GM18499 (cell line): ENCODE measurements at regions not wholly inside any gene's neighbourhood (a gene's known extent, or its start where the extent isn't known, plus 50 kb on each side); places are given as distances from the start of the nearest gene placed in this dataset.

Experiments
- ATAC-seq: cut with Tn5 transposase; IDR thresholded peaks from one replicate; pipeline ENCODE4 v1.9.1; 2021; ENCODE audit warnings: moderate number of reproducible peaks; ENCODE audit not compliant: insufficient read depth, unreplicated experiment

DNA sequence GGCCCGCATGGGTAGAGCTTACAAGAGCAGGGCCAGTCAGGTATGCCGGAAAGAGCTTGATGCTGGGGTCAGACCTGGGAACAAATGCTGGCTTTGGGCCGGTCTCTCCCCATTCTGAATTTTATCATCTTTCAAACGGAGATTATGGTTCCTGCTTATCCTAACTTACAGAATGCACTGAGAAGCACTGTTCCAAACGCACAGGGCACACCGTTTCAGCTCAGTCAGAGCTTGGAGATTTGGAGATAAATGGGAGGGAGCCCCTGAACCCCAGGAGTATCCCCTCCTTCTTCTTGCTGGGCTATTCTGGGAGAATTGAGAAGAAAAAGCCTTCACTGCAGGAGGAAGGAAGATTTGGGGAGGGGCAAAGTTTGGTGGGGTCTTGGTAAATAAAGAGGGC is 169.4 kb downstream of the DDX1 start:
- ATAC-seq: no peak

DNA sequence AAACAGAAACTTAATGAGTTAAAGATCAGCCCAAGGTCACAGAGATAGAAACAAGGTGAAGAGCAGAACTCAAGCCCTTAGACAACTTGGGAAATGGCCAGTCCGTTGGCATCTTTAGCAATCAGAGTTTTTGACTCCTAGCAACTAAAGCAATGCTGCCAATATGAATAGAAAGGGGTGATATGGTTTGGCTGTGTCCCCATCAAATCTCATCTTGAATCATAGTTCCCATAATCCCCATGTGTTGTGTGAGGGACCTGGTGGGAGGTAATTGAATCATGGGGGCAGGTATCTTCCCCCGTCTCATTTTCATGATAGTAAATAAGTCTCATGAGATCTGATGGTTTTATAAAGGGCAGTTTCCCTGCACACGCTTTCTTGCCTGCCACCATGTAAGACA is 170.2 kb downstream of the DDX1 start:
- no peak for ATAC-seq

DNA sequence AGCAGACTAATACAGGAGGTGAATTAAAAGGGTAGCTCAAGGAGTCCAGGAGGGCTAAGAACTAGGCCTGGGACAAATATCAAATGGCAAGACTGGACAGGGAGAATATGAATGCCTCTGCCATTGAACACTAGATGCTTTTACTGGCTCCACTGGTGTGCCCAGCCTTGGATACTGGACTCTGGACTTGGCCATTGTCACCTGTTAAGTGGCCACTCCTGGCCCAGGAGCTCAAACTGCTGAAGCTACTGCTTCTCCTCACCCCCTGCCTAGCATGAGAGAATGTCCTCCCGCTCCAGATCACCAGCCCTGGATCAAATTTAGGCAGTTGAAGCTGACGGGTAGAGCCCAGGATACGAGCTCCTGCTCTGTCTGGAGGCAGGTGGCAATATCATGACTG is 170.8 kb downstream of the DDX1 start:
- ATAC-seq: no peak

DNA sequence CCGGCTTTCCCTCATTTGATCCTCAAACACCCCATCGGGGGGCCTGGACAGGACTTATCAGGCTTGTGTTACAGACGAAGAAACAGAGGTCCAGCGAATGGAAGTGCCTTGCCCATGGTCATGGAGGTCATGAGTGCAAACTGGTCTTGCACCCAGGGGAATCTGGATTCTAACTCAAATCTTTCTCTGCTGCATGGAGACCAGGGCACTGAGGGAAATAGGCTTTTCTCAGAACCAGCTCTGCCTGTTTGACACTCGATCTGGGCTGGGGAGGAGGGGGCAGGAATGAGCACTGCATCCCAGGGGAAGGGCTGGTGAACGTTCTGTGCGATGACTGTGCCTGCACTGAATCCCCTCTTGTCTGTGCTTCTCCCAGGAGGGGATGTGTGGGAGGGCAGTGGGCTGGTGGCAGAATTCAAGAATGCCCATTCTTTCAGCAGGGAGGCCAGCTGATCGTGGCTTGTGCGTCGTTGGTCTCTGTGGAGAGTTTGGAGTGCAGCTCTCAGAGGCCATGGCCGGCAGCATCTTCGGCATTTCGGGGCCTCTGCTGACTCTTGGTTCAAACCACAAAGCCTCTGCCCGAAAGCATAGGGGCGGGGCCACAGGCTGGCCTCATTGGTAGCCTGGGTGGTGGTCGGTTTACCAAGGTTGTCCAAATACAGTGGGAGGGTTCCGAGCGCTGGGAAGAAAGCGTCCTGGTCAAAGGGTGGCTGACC is 171.6 kb downstream of the DDX1 start:
- no peak for ATAC-seq

DNA sequence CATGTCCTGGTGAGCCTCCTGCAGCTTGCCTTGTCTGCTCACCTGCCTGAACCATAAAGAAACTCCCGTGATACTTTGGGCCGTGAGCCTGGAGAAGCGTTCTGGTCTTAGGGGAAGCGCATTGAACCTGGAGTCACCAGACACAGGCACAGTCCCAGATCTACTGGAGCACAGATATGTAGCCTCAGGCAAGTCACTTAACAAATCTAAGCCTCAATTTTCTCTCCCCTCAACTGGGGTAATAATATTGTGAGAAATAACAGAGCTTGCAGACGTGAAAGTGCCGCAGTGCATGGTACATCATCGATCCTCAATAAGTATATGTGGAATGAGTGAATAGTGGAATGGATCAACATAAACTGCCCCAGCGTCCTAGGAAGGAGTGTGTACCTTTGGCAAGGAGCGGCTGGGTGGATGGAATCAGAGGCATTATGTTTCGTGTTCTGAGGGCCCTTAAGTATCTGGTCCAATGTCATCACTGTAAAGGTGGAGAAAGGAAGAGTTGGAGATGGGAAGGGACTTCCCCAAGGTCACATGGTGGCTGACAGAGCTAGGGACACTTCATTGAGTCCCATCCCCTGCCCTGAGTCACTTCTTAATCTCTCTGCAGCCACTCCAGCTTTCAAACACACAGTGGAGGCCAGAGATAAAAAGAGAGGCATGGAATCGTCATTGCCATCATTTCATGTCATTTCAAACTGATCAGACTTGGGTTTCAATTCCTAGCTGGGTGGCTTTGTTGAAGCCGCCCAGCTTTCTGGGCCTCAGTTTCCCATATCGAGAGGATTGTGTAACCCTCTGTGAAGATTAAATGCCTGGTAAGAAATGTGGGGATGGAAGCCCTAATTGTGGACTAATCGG is 172.4 kb downstream of the DDX1 start:
- no peak for ATAC-seq

DNA sequence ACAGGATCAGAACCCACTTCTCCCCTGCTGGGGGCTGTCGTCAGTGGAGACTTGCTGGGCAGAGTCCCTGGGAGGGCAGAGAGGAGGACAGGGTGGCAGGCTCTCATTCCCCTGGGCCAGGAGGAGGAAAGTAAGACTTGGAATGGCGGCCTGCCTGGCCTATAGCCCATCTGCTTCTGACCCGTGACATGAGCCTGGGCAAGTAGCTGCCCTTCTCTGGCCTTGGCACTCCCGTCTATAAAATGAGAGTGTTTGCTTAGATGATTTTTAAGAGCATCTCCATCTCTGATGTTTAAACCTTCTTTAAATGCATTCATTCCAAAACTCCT is 173.0 kb downstream of the DDX1 start:
- ATAC-seq: no peak

DNA sequence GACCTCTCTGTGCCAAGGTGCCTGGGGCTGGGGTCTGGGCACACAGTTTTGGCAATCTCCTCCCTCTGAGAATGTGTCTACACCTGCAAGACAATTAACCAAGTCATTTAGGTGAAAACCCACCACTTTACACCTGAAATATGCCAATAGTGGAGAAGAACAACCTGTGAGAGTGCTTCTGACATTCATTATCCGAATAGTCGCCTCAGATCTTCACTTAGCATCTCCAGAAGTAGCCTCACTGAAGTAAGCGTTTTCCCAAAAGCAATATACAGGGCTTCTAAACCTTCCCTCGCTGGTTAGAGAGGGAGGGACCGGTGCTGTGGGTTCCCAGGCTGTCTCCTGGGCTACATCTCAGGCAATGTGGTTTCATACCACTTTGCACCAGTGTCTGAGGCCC is 173.5 kb downstream of the DDX1 start:
- ATAC-seq: no peak

DNA sequence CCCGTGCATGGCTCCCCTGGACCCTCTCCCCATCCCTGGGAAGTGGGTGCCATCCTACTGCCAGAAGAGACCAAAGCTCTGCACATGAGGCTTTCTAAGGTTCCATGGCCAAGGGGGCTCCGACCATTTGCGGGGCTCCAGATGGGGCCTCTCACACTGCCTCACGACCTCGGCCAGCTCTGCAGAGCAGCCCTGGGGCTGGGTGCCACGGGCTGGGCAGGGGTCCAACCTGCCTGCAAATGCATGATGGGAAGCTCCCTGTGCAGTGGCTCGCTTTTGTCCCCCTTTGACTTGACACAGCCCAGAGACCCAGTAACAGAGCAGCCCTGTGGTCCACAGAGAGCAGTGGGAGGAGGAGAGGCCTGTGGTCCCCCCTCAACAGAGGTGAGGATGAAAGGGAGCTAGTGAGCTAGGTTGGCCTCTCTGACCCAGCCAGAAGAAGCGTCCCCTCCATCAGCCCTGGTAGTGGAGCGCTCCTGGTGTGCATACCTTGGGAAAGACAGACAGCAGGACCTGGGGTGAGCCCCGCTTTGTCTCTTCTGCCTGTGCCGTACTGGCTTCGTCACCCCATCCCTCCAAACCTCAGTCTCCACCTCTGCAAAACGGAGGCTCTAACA is 174.1 kb downstream of the DDX1 start:
- ATAC-seq: no peak

DNA sequence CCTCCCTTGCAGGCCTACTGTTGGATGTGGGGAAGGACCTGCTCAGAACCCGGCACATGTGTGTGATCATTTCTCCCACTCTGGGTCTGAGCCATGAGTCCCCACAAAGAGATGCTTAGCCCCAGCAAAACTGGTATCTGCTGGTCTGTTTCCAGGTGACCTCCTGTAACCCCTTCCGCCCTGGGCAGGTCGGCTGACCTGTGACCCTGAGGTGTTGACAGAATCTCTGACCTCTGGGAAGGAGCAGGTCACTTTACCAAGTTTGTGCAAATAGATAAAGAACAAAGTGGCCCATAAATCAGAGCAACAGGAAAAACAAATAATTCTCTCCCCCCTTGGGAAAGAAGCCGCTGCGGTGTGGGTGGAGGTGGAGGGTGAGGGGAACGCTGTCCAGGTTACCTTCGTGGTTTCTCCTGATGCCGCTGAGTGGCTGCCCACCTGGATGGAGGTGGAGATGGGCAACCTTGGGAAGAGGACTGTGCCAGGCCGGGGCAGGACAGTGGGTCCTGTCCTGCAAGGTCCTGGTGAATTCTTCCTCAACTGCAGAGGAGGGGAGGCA is 174.0 kb upstream of the MYCN start:
- no peak for ATAC-seq

DNA sequence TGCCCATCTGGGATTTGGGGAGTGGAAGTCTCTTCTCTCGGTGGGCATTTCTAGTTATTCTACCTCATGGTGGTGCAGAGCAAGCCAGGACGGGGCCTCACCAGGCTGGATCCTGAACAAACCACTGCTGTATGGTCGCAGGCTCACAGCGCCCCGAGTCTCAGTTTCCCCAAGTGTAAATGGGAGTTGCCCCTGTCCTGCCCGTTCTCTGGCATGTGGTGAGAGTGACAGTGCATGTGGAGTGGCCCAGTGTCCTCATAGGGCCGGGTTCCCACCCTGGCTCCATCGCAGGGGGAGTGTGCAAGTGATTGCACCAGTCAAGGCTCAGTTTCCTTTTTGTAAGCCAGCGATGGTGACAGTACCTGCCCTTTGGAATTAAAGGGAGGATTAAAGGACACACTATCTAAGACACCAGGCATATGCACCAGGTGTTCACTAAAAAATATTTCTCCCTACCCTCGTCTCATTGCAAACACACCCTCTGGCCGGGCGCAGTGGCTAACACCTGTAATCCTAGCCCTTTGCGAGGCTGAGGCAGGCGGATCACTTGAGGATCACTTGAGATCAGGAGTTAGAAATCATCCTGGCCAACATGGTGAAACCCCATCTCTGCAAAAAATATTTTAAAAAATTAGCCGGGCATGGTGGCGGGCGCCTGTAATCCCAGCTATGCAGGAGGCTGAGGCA is 173.3 kb upstream of the MYCN start:
- no peak for ATAC-seq

DNA sequence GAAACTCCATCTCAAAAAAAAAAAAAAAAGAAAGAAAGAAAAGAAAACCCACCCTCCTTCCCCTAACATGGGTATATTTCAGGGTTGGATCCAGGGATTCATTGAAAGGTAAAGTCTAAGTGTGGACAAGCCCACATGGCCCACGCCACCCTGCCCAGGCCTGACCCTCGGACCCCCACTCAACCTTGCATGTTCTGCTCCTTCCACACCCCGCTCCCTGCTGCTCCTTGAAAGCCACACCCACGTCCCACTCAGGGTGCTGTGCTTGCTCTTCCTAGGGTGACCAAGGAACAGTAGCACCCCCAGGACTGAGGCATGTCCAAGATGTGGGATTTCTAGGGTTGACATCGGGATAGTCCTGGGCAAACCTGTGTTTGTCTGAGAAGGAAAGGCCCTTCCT is 172.7 kb upstream of the MYCN start:
- no peak for ATAC-seq

DNA sequence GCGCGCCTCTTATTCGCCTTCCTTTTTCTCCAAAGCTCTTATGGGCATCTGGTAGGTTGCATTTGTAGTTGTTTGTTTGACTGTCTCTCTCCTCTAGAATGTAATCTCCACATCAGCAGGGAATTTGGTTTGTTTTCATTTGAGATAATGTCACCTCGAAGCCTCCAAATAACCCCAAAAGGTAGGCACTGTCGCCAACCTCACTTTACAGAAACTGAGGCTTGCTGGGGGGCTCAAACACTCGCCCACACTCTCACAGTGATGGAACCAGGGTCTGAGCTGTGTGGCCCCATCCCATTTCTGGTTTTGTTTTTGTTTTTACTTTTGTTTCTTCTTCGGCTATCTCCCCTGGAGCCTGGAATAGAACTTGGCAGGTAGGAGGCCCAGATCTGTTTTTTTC is 172.2 kb upstream of the MYCN start:
- no peak for ATAC-seq

DNA sequence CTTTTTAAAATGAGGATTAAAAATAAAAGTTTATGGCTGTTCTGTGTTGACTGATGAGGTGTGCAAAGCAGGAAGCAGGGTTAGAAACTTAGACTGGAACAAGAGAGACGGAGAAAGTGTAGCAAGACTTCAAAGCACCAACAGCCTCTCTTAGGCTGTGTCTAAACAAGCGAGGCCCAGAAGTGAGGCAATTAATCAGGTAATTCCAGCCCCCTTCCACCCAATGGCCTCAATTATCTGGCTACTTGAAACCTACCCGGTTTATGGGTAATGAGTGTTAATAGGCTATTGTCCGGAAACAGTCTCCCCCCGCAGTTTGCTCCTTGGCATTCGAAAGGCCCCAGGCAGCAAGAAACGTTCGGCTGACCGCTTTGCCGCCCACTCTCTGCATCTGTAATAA is 171.7 kb upstream of the MYCN start:
- no peak for ATAC-seq

DNA sequence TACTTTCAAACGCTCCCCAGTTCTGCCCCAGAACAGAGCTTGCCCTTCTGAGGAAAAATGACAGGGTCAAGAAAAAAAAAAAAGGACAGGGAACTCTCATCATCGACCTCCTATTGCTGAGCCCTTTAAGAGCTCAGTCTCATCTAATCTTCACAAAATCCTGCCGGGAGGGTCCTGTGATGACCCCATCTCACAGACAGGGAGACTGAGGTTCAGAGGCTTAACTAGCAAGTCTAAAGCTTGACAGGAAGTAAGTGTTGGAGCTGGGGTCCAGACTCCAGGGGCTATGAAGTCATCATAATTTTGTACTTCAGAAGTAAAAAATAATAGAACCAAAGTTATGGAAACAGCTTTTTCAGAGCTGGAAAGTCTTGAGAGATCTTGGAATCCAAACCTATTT is 171.1 kb upstream of the MYCN start:
- ATAC-seq: no peak

DNA sequence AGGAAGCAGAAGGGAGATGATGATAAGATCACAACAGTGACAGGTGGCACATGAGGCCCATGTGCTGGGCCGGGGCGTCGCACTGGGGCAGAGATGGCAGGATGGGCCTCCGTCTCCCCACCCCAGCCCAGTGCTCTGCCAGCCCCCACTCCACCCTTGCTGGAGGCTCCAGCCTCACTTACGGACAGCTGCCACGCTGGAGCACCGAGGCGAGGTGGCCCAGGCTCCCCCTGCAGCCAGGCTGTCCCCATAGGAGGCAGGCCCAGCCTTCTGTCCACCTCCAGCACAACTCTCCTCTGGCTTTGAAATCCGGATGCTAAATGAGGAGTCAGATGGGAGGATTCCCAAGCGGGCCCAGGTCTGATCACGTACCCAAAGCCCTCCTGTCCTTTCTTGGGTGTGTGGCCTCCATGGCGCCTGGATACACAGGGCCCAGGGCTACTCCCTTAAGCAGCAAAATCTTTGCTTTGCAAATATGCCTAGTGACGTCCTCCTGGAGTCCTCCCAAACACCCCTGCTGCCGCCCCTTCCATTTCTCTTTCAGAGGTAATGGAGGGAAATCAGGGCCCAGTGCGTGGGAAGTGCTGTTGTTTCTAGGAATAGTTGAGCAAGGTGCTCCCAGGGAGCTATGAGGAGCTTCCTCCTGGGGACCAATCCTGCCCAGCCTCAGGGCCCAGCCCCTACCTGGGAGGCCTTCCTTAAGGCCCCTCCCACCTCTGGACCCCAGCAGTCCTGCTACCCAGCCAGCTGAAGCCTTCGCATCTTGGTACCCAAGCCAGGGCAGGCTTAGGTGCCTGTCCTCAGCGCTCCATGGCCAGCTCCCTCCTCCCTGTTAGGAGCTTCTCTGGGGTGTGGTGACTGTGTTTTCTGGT is 170.4 kb upstream of the MYCN start:
- ATAC-seq: no peak

DNA sequence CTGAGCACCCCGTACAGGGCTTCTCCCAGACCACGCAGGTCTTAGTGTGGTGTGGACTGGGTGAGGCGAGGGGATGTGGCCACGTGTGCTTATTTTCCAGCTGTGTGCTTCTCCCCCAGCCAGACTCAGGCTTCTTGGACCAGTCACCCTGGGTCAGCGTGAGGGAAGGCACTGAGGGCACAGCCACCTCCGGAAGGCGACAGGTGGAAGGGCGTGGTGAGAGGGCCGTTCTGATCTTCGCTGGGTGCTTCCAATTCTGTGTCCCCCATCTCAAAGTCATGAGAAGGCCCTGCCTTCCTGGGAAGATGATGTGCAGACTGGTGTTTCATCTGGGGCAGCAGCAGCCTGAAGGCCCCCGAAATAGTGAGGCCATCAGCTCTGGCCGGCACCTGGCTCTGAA is 169.7 kb upstream of the MYCN start:
- no peak for ATAC-seq

DNA sequence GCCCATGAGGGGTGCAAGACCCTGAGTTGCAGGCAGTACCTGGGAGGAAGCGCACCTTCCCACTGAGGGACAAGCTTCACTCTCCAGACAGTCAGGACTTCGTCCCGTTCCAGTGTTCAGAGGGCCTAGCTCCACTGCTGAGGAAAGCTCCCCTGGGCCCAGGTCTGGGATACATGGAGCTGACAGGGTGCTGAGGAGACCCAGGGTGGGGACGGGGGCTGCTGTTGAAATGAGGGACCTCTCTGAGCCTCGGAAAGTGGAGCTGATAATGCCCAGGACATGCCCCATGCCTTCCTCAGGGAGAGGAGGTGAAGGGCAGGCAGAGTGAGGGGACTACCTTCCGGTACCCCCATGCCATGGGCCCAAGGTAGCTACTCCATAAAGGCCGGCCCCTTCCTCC is 169.2 kb upstream of the MYCN start:
- no peak for ATAC-seq

DNA sequence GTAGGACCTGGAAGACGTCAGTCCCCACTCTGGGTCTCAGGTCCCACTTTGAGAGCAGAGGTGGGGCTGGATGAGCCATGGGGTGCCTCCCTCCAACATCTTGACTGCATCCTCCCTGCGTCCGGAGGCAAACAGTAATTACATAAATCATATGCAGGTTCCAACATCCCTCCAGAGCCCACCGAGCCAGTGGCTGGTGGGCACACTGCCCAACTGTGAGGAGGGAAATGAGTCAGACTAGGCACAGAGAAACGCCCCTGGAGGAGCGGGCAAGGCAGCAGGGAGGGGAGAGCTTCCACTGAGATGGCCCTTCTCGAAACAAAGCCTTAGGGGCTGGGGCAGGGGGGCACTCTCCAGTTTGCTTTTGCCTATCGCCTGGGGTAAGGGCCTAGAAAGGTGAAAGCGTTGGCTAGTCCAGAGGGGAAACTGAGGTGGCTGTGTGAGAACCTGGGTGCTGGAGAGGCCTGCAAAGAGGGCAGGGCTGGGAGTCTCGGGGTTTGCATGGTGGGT is 168.2 kb upstream of the MYCN start:
- no peak for ATAC-seq

DNA sequence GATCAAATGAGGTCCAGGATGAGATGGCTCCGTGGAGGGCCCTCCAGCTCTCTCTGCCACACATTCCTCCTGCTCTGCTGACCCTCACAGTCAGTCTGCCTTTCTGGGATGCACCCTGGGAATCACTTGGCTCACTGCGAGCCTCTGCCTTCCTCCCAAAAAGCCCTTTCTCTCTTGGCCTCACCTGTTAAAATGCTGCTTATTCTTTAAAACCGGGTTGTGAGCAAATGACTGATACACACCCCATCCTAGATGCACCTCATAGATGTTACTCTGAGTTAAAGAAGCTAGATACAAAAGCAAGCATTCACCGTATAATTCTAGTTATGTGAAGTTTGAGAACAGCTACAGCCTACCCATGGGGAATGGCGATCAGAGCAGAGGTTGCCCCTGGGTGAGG is 167.7 kb upstream of the MYCN start:
- no peak for ATAC-seq

DNA sequence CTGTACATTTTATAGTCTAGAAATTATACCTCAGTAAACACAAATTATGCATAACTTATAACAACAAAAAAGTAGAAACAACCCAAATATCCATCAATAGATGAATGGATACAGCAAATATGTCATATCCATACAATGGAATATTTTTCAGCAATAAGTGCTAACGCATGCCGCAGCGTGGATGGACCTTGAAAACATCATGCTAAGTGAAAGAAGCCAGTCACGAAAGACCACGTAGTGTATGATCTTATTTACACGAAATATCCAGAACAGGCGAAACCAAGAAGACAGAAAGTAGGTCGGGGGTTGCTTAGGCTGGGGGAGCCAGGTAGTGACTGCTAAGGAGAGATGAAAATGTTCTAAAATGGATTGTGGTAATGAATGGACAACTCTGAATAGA is 167.1 kb upstream of the MYCN start:
- no peak for ATAC-seq
